Fibroblast of the aortic adventitia (primary cell): ENCODE measurements at regions not wholly inside any gene's neighbourhood (a gene's known extent, or its start where the extent isn't known, plus 50 kb on each side); places are given as distances from the start of the nearest gene placed in this dataset.
A peak's percentile ranks its signal among the peaks of the same experiment; 100 is the strongest.

ENCODE experiments used
- DNase-seq: peaks from one replicate; pipeline ENCODE4 v3.0.0-alpha.2; 2010; ENCODE audit warnings: low read depth
- H3K4me3 ChIP-seq: 2 replicates; pipeline ENCODE4 v1.5.1; 2011; ENCODE audit warnings: low read depth, mild to moderate bottlenecking, control low read depth, low read length, moderate library complexity
- TF ChIP-seq, protein P1 (sequence below): IDR thresholded peaks from 2 replicates; pipeline ENCODE4 v1.5.1; 2011; ENCODE audit warnings: mild to moderate bottlenecking, low read length, control low read depth, inconsistent platforms; ENCODE audit not compliant: insufficient read depth

- TF ChIP-seq, protein P1, sequence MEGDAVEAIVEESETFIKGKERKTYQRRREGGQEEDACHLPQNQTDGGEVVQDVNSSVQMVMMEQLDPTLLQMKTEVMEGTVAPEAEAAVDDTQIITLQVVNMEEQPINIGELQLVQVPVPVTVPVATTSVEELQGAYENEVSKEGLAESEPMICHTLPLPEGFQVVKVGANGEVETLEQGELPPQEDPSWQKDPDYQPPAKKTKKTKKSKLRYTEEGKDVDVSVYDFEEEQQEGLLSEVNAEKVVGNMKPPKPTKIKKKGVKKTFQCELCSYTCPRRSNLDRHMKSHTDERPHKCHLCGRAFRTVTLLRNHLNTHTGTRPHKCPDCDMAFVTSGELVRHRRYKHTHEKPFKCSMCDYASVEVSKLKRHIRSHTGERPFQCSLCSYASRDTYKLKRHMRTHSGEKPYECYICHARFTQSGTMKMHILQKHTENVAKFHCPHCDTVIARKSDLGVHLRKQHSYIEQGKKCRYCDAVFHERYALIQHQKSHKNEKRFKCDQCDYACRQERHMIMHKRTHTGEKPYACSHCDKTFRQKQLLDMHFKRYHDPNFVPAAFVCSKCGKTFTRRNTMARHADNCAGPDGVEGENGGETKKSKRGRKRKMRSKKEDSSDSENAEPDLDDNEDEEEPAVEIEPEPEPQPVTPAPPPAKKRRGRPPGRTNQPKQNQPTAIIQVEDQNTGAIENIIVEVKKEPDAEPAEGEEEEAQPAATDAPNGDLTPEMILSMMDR, result no peak
- no peak for DNase-seq
- no peak overlapping the region for H3K4me3 ChIP-seq
Measured at GRCh38 chr2:161100211-161100895, 59.9 kb upstream of the TANK start.

GRCh38 chr2:161101406-161101805 lies 58.8 kb upstream of the TANK start:
- DNase-seq, result no peak
- TF ChIP-seq, protein P1, result no peak
- no peak overlapping the region for H3K4me3 ChIP-seq

DNA sequence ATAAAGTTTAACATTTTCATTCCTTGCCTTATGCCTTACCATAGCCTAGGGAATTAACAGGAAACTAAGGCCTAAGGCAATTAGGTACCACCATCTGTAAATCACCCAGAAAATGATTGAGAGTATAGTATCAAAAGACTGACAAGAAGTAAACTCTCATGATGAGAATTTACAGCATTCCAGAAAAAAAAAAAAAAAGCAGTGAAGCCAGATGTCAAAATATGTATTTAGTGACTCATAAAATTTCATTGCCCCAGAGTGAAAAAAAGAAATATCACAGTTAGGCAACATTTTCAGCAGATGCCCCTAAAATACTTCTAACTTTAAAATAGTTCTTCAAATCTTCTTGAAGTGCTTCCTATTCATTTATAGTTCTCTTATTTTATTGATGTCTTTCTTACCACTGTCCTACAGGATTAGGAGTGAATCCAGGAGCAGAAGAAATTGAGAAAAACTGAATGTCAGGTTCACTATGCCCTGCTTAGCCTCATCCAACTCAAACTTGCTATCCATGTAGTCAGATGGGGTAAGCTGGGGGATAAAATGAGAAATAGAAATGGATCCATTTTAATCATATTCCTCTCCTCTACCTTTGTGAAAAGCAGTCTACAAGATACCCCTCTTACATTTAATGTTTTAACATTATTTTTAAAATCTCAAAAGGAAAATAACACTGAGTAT lies 57.3 kb upstream of the TANK start:
- DNase-seq, result peak; percentile 47
- TF ChIP-seq, protein P1, result no peak
- no peak overlapping the region for H3K4me3 ChIP-seq

DNA sequence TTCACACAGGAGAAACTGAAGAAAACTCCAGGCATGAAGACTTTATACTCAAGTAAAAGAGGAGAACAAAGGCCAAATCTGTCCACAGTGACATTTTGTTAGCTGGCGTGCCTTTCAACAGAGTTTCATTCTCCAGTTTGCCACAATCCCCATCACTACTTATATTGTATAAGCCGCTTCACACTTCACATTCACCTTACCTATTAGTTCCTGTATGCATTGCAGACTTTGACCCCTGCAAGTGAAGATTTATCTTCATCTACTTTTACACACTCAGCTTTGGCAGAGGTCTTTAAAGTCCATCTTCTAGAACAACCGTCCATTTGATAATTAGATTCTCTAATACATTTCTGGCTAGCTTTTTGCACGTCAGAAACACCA lies 56.8 kb upstream of the TANK start:
- DNase-seq, result no peak
- no peak overlapping the region for H3K4me3 ChIP-seq
- TF ChIP-seq, protein P1, result no peak

- DNase-seq, result no peak
- TF ChIP-seq, protein P1, result no peak
- H3K4me3 ChIP-seq, result no peak overlapping the region
Measured at GRCh38 chr2:161104054-161104553, 56.1 kb upstream of the TANK start.

GRCh38 chr2:161107265-161107664 lies 53.0 kb upstream of the TANK start:
- TF ChIP-seq, protein P1, result no peak
- no peak for DNase-seq
- H3K4me3 ChIP-seq, result no peak overlapping the region
